Gastroesophageal sphincter (tissue), 4 donors: ENCODE measurements at regions not wholly inside any gene's neighbourhood (a gene's known extent, or its start where the extent isn't known, plus 50 kb on each side); places are given as distances from the start of the nearest gene placed in this dataset.

Experiments used
- ATAC-seq: fragments of 150-250 bp; one replicate; pipeline ENCODE4 v1.9.1; 2016; ENCODE audit warnings: mild to moderate bottlenecking, moderate library complexity
- H3K27ac ChIP-seq, 4 donors: fragments of 200-600 bp; sonication (generic) in 3 of 4; 1 replicate in 3 of 4; 2 replicates in 1 of 4; pipeline ENCODE4 v1.5.1; 2016 to 2019
- H3K27me3 ChIP-seq: fragments of 200-600 bp; sonication (generic); one replicate; pipeline ENCODE4 v1.5.1; 2019
- H3K36me3 ChIP-seq, 2 donors: fragments of 200-600 bp; sonication (generic); one replicate each; pipeline ENCODE4 v1.5.1; 2019; ENCODE audit warnings: control low read depth in 1 of 2
- H3K4me1 ChIP-seq, 3 donors: fragments of 200-600 bp; sonication (generic); 1 replicate in 2 of 3; 2 replicates in 1 of 3; pipeline ENCODE4 v1.5.1; 2016 to 2019; ENCODE audit warnings: control low read depth in 2 of 3
- H3K4me3 ChIP-seq, 2 donors: fragments of 200-600 bp; sonication (generic); one replicate each; pipeline ENCODE4 v1.5.1; 2019; ENCODE audit warnings: mild to moderate bottlenecking in 1 of 2, moderate library complexity in 1 of 2
- H3K9me3 ChIP-seq, 3 donors: fragments of 200-600 bp; sonication (generic); one replicate each; pipeline ENCODE4 v1.5.1; 2017 to 2019; ENCODE audit warnings: control low read depth in 2 of 3
- EP300 ChIP-seq: sonication (generic); formaldehyde crosslinking; IDR thresholded peaks from one replicate; pipeline ENCODE4 v1.6.1; 2017; ENCODE audit warnings: antibody characterized with exemption, mild to moderate bottlenecking
- POLR2A ChIP-seq, 2 donors: fragments of 450-650 bp; IDR thresholded peaks; one replicate each; pipeline ENCODE4 v1.6.1; 2017; ENCODE audit warnings: antibody characterized with exemption in 2 of 2, mild to moderate bottlenecking in 2 of 2, moderate library complexity in 1 of 2
- POLR2AphosphoS5 ChIP-seq: sonication (generic); formaldehyde crosslinking; IDR thresholded peaks from one replicate; pipeline ENCODE4 v1.6.1; 2017; ENCODE audit warnings: antibody characterized with exemption
- WGBS, 2 donors: methylation state at CpG; one replicate each; pipeline ENCODE4 v1.1.5; 2018; ENCODE audit warnings: low coverage in 1 of 2; 5-methylcytosine and 5-hydroxymethylcytosine counted together
- TF ChIP-seq, protein P1 (sequence below), 4 experiments: fragments of 200-600 bp in 2 of 4; fragments of 450-650 bp in 2 of 4; sonication (generic) in 1 of 4; IDR thresholded peaks; one replicate each; pipeline ENCODE4 v1.5.1; 2017 to 2019; ENCODE audit warnings: antibody characterized with exemption in 4 of 4, mild to moderate bottlenecking in 2 of 4, moderate library complexity in 2 of 4

- Histone ChIP-seq H3K27me3 (no peaks in the 10 kb centered on the region), H3K4me1 (peaks cover 7 to 32% (median 9%) of the 10 kb centered on the region in 3 donors), H3K9me3 (no peaks in the 10 kb centered on the region), H3K4me3 (no peak overlapping the region), H3K27ac (peak overlapping the region in 2 of 4 donors; percentile 60 to 81), H3K36me3 (no peaks in the 10 kb centered on the region)
- no peak for ATAC-seq
- WGBS, 2 donors, result 69 to 81% methylated on average over 7 to 9 of the region's 9 CpGs
- TF ChIP-seq POLR2A (IDR thresholded peaks at IDR 0.05) (no peak), EP300 (no peak), POLR2AphosphoS5 (no peak)
- TF ChIP-seq, protein P1, sequence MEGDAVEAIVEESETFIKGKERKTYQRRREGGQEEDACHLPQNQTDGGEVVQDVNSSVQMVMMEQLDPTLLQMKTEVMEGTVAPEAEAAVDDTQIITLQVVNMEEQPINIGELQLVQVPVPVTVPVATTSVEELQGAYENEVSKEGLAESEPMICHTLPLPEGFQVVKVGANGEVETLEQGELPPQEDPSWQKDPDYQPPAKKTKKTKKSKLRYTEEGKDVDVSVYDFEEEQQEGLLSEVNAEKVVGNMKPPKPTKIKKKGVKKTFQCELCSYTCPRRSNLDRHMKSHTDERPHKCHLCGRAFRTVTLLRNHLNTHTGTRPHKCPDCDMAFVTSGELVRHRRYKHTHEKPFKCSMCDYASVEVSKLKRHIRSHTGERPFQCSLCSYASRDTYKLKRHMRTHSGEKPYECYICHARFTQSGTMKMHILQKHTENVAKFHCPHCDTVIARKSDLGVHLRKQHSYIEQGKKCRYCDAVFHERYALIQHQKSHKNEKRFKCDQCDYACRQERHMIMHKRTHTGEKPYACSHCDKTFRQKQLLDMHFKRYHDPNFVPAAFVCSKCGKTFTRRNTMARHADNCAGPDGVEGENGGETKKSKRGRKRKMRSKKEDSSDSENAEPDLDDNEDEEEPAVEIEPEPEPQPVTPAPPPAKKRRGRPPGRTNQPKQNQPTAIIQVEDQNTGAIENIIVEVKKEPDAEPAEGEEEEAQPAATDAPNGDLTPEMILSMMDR (IDR thresholded peaks at IDR 0.05), result no peak
These were observed 111.6 kb upstream of the ENPP6 start for GRCh38 chr4:184329235-184329634.

DNA sequence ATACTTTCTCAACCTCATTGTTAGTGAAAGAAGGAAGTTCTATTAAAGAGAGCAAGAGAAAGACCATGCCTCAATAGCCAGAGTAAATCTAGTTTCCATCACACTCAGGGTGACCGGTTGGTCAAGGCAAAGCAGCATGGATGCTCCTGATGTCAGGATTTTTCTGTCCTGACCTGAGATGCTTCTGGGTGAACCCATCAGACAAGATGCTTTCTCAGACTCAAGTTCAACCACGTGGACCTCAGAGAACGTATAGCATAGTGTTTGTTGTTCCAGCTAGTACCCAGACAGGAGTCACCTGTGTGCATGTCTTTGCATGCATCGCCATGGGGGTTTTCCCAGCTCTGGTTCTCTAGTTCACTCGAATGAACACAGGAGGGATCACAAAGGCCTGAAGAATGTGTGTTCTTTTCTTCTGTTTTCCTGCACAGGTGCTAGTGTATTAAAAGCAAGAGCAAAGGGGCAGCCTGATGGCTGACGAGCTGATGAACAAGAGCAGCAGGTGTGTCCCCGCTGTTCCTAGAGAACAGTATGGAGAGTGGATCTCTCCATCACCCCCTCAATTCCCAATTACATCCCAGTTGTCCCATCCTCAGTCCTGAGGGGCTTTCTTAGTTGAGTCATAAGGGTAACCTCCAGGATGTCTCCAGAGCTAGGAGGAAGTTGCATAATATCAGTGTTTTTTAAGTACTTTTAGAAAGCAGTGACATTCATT lies 110.5 kb upstream of the ENPP6 start:
- no peaks in the 10 kb centered on the region for H3K9me3 ChIP-seq
- no peak for TF ChIP-seq EP300
- TF ChIP-seq, protein P1 (IDR thresholded peaks at IDR 0.05), result no peak
- no peak for TF ChIP-seq POLR2AphosphoS5
- no peak for TF ChIP-seq POLR2A (IDR thresholded peaks at IDR 0.05)
- H3K4me3 ChIP-seq, result no peak overlapping the region
- no peaks in the 10 kb centered on the region for H3K36me3 ChIP-seq
- no peak overlapping the region for H3K27ac ChIP-seq
- H3K4me1 ChIP-seq, result peaks cover 7 to 32% (median 9%) of the 10 kb centered on the region in 3 donors
- ATAC-seq, result no peak
- WGBS, 2 donors, result 88% methylated on average over 5 of the region's 7 CpGs; no CpG with 5 or more reads in 1 of the 2 donors
- no peaks in the 10 kb centered on the region for H3K27me3 ChIP-seq

DNA sequence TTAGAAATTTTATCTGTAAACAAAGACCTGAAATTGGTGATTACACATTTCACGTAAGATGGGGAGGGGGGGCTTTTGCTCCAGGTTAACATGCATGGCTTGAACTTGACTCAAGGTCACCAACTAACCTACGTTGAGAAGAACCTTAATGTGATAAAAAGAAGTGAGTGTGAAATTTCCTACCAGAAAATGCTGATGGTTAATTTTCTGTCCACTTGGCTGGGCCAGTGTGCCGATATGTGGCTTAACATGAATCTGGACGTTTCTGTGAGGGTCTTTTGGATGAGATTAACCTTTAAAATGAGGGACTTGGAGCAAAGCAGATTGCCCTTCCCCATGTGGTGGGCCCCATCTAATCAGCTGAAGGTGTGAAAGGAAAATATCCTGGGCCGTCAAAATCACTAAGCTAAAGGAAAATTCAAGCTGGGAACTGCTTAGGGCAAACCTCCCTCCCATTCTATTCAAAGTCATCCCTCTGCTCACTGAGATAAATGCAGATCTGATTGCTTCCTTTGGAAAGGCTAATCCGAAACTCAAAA lies 107.3 kb upstream of the ENPP6 start:
- Histone ChIP-seq H3K27me3 (no peaks in the 10 kb centered on the region), H3K27ac (no peak overlapping the region), H3K4me1 (peaks cover 0 to 19% (median 0%) of the 10 kb centered on the region in 3 donors), H3K9me3 (no peaks in the 10 kb centered on the region), H3K36me3 (no peaks in the 10 kb centered on the region), H3K4me3 (no peak overlapping the region)
- TF ChIP-seq, protein P1 (IDR thresholded peaks at IDR 0.05), result no peak
- no peak for TF ChIP-seq EP300
- no peak for ATAC-seq
- WGBS, 2 donors, result 87 to 88% methylated on average over 4 of the region's 6 CpGs

- ATAC-seq, result no peak
- TF ChIP-seq, protein P1 (IDR thresholded peaks at IDR 0.05), result no peak
- TF ChIP-seq EP300 (no peak), POLR2AphosphoS5 (no peak), POLR2A (IDR thresholded peaks at IDR 0.05) (no peak)
These were observed 104.8 kb upstream of the ENPP6 start for GRCh38 chr4:184322328-184323025.

More at GRCh38 chr4:184322328-184323025, 104.8 kb upstream of the ENPP6 start:
- no peaks in the 10 kb centered on the region for H3K9me3 ChIP-seq
- H3K27ac ChIP-seq, result no peak overlapping the region
- no peaks in the 10 kb centered on the region for H3K27me3 ChIP-seq
- no peaks in the 10 kb centered on the region for H3K36me3 ChIP-seq
- WGBS, 2 donors, result 89 to 93% methylated on average over 2 of the region's 2 CpGs
- H3K4me1 ChIP-seq, result peaks cover 0 to 15% (median 0%) of the 10 kb centered on the region in 3 donors
- no peak overlapping the region for H3K4me3 ChIP-seq
